C4-2B (cell line): ENCODE measurements at regions not wholly inside any gene's neighbourhood (a gene's known extent, or its start where the extent isn't known, plus 50 kb on each side); places are given as distances from the start of the nearest gene placed in this dataset.

ENCODE experiments used
- H3K27ac ChIP-seq: fragments of 450-650 bp; 2 replicates; pipeline ENCODE4 v1.5.1; 2017
- CTCF ChIP-seq: fragments of 450-650 bp; conservative IDR thresholded peaks from 2 replicates; pipeline ENCODE4 v1.5.1; 2017; ENCODE audit warnings: mild to moderate bottlenecking
- ZFX ChIP-seq: fragments of 450-650 bp; IDR thresholded peaks from 2 replicates; pipeline ENCODE4 v1.6.1; 2017

- no peak for TF ChIP-seq CTCF
- no peak for TF ChIP-seq ZFX
- no peak overlapping the region for H3K27ac ChIP-seq
Measured at GRCh38 chr2:59047373-59047995, 806.4 kb upstream of the FANCL start.

- H3K27ac ChIP-seq, result no peak overlapping the region
- TF ChIP-seq CTCF (no peak), ZFX (no peak)
Measured at GRCh38 chr2:59046401-59047372, 805.6 kb upstream of the FANCL start.

GRCh38 chr2:59044736-59045135, 803.6 kb upstream of the FANCL start:
- no peak overlapping the region for H3K27ac ChIP-seq
- TF ChIP-seq ZFX (no peak), CTCF (no peak)

GRCh38 chr2:59041139-59041538, 800.0 kb upstream of the FANCL start:
- TF ChIP-seq CTCF (no peak), ZFX (no peak)

GRCh38 chr2:59034837-59035236, 793.7 kb upstream of the FANCL start:
- no peak for TF ChIP-seq ZFX
- TF ChIP-seq CTCF, result no peak
- no peak overlapping the region for H3K27ac ChIP-seq

More at GRCh38 chr2:59041139-59041538, 800.0 kb upstream of the FANCL start:
- H3K27ac ChIP-seq, result no peak overlapping the region

- no peak for TF ChIP-seq CTCF
- no peak for TF ChIP-seq ZFX
- no peak overlapping the region for H3K27ac ChIP-seq
Measured at GRCh38 chr2:59034106-59034505, 793.0 kb upstream of the FANCL start.

GRCh38 chr2:59033661-59034060, 792.5 kb upstream of the FANCL start:
- no peak for TF ChIP-seq CTCF
- no peak for TF ChIP-seq ZFX
- no peak overlapping the region for H3K27ac ChIP-seq
